ENCODE measurements at regions not wholly inside any gene's neighbourhood (a gene's known extent, or its start where the extent isn't known, plus 50 kb on each side); places are given as distances from the start of the nearest gene placed in this dataset.

GRCh38 chr7:12741951-12742575, 54.6 kb downstream of the ARL4A start:
- Mint-ChIP-seq H3K27me3 (ENCODE audit: low read depth) (peaks cover 11% of the 10 kb centered on the region), H3K4me1 (ENCODE audit: low read depth) (no peaks in the 10 kb centered on the region), H3K27ac (no peak overlapping the region), H3K4me3 (no peak overlapping the region), H3K9me3 (no peaks in the 10 kb centered on the region), H3K36me3 (ENCODE audit: low read depth) (no peaks in the 10 kb centered on the region)
- no peak for DNase-seq (ENCODE audit: low spot score)

- Mint-ChIP-seq H3K36me3 (ENCODE audit: low read depth) (no peaks in the 10 kb centered on the region), H3K4me3 (no peak overlapping the region), H3K4me1 (ENCODE audit: low read depth) (no peaks in the 10 kb centered on the region), H3K27me3 (ENCODE audit: low read depth) (peaks cover 9% of the 10 kb centered on the region), H3K27ac (no peak overlapping the region), H3K9me3 (no peaks in the 10 kb centered on the region)
- DNase-seq (ENCODE audit: low spot score): no peak
These were observed 58.8 kb downstream of the ARL4A start for GRCh38 chr7:12746211-12746610.

- Mint-ChIP-seq H3K27ac (no peak overlapping the region), H3K9me3 (no peaks in the 10 kb centered on the region), H3K4me3 (no peak overlapping the region), H3K36me3 (ENCODE audit: low read depth) (no peaks in the 10 kb centered on the region), H3K4me1 (ENCODE audit: low read depth) (no peaks in the 10 kb centered on the region), H3K27me3 (ENCODE audit: low read depth) (peaks cover 12% of the 10 kb centered on the region)
- DNase-seq (ENCODE audit: low spot score): no peak
These were observed 60.4 kb downstream of the ARL4A start for GRCh38 chr7:12747687-12748306.

GRCh38 chr7:12749069-12749468, 61.6 kb downstream of the ARL4A start:
- H3K36me3 Mint-ChIP-seq (ENCODE audit: low read depth): no peaks in the 10 kb centered on the region
- peaks cover 16% of the 10 kb centered on the region for H3K27me3 Mint-ChIP-seq (ENCODE audit: low read depth)
- no peak overlapping the region for H3K27ac Mint-ChIP-seq
- DNase-seq (ENCODE audit: low spot score): no peak
- no peaks in the 10 kb centered on the region for H3K9me3 Mint-ChIP-seq
- H3K4me1 Mint-ChIP-seq (ENCODE audit: low read depth): no peaks in the 10 kb centered on the region
- no peak overlapping the region for H3K4me3 Mint-ChIP-seq

- Mint-ChIP-seq H3K4me3 (no peak overlapping the region), H3K9me3 (no peaks in the 10 kb centered on the region), H3K27me3 (ENCODE audit: low read depth) (peaks cover 16% of the 10 kb centered on the region), H3K36me3 (ENCODE audit: low read depth) (no peaks in the 10 kb centered on the region), H3K27ac (no peak overlapping the region), H3K4me1 (ENCODE audit: low read depth) (no peaks in the 10 kb centered on the region)
- DNase-seq (ENCODE audit: low spot score): no peak
These were observed 62.3 kb downstream of the ARL4A start for GRCh38 chr7:12749746-12750145.

- H3K27me3 Mint-ChIP-seq (ENCODE audit: low read depth): peaks cover 12% of the 10 kb centered on the region
- no peak for DNase-seq (ENCODE audit: low spot score)
- no peak overlapping the region for H3K27ac Mint-ChIP-seq
- no peaks in the 10 kb centered on the region for H3K36me3 Mint-ChIP-seq (ENCODE audit: low read depth)
- no peaks in the 10 kb centered on the region for H3K9me3 Mint-ChIP-seq
- no peaks in the 10 kb centered on the region for H3K4me1 Mint-ChIP-seq (ENCODE audit: low read depth)
- H3K4me3 Mint-ChIP-seq: no peak overlapping the region
These were observed 64.3 kb downstream of the ARL4A start for GRCh38 chr7:12751764-12752163.

GRCh38 chr7:12754179-12754578, 66.7 kb downstream of the ARL4A start:
- peaks cover 12% of the 10 kb centered on the region for H3K27me3 Mint-ChIP-seq (ENCODE audit: low read depth)
- no peak overlapping the region for H3K4me3 Mint-ChIP-seq
- H3K27ac Mint-ChIP-seq: no peak overlapping the region
- H3K4me1 Mint-ChIP-seq (ENCODE audit: low read depth): no peaks in the 10 kb centered on the region
- no peaks in the 10 kb centered on the region for H3K36me3 Mint-ChIP-seq (ENCODE audit: low read depth)
- DNase-seq (ENCODE audit: low spot score): no peak
- no peaks in the 10 kb centered on the region for H3K9me3 Mint-ChIP-seq

GRCh38 chr7:12756821-12757220, 69.4 kb downstream of the ARL4A start:
- no peak for DNase-seq (ENCODE audit: low spot score)

GRCh38 chr7:12757443-12757842, 70.0 kb downstream of the ARL4A start:
- H3K4me3 Mint-ChIP-seq: no peak overlapping the region
- no peaks in the 10 kb centered on the region for H3K9me3 Mint-ChIP-seq
- no peak overlapping the region for H3K27ac Mint-ChIP-seq
- H3K27me3 Mint-ChIP-seq (ENCODE audit: low read depth): peaks cover 3% of the 10 kb centered on the region
- no peaks in the 10 kb centered on the region for H3K4me1 Mint-ChIP-seq (ENCODE audit: low read depth)
- no peak for DNase-seq (ENCODE audit: low spot score)
- no peaks in the 10 kb centered on the region for H3K36me3 Mint-ChIP-seq (ENCODE audit: low read depth)

More at GRCh38 chr7:12756821-12757220, 69.4 kb downstream of the ARL4A start:
- peaks cover 3% of the 10 kb centered on the region for H3K27me3 Mint-ChIP-seq (ENCODE audit: low read depth)
- no peaks in the 10 kb centered on the region for H3K4me1 Mint-ChIP-seq (ENCODE audit: low read depth)
- no peaks in the 10 kb centered on the region for H3K36me3 Mint-ChIP-seq (ENCODE audit: low read depth)
- no peak overlapping the region for H3K4me3 Mint-ChIP-seq
- H3K27ac Mint-ChIP-seq: no peak overlapping the region
- H3K9me3 Mint-ChIP-seq: no peaks in the 10 kb centered on the region

- no peaks in the 10 kb centered on the region for H3K9me3 Mint-ChIP-seq
- no peaks in the 10 kb centered on the region for H3K27me3 Mint-ChIP-seq (ENCODE audit: low read depth)
- no peak overlapping the region for H3K4me3 Mint-ChIP-seq
- DNase-seq (ENCODE audit: low spot score): no peak
- H3K36me3 Mint-ChIP-seq (ENCODE audit: low read depth): no peaks in the 10 kb centered on the region
- H3K27ac Mint-ChIP-seq: no peak overlapping the region
- no peaks in the 10 kb centered on the region for H3K4me1 Mint-ChIP-seq (ENCODE audit: low read depth)
These were observed 71.7 kb downstream of the ARL4A start for GRCh38 chr7:12759151-12759550.

- H3K4me1 Mint-ChIP-seq (ENCODE audit: low read depth): no peaks in the 10 kb centered on the region
- no peaks in the 10 kb centered on the region for H3K9me3 Mint-ChIP-seq
- H3K4me3 Mint-ChIP-seq: no peak overlapping the region
- no peak overlapping the region for H3K27ac Mint-ChIP-seq
- DNase-seq (ENCODE audit: low spot score): no peak
- peaks cover 5% of the 10 kb centered on the region for H3K27me3 Mint-ChIP-seq (ENCODE audit: low read depth)
- no peaks in the 10 kb centered on the region for H3K36me3 Mint-ChIP-seq (ENCODE audit: low read depth)
These were observed 73.7 kb downstream of the ARL4A start for GRCh38 chr7:12761111-12761510.

GRCh38 chr7:12761691-12762090, 74.3 kb downstream of the ARL4A start:
- Mint-ChIP-seq H3K9me3 (no peaks in the 10 kb centered on the region), H3K27ac (no peak overlapping the region), H3K4me1 (ENCODE audit: low read depth) (no peaks in the 10 kb centered on the region), H3K27me3 (ENCODE audit: low read depth) (peaks cover 5% of the 10 kb centered on the region), H3K36me3 (ENCODE audit: low read depth) (no peaks in the 10 kb centered on the region), H3K4me3 (no peak overlapping the region)
- DNase-seq (ENCODE audit: low spot score): no peak

GRCh38 chr7:12764458-12764891, 77.0 kb downstream of the ARL4A start:
- no peak overlapping the region for H3K27ac Mint-ChIP-seq
- no peak for DNase-seq (ENCODE audit: low spot score)
- peaks cover 10% of the 10 kb centered on the region for H3K27me3 Mint-ChIP-seq (ENCODE audit: low read depth)
- H3K4me3 Mint-ChIP-seq: no peak overlapping the region
- no peaks in the 10 kb centered on the region for H3K36me3 Mint-ChIP-seq (ENCODE audit: low read depth)
- H3K4me1 Mint-ChIP-seq (ENCODE audit: low read depth): no peaks in the 10 kb centered on the region
- H3K9me3 Mint-ChIP-seq: no peaks in the 10 kb centered on the region

GRCh38 chr7:12765431-12766100, 78.1 kb downstream of the ARL4A start:
- DNase-seq (ENCODE audit: low spot score): no peak
- H3K9me3 Mint-ChIP-seq: no peaks in the 10 kb centered on the region
- peaks cover 16% of the 10 kb centered on the region for H3K27me3 Mint-ChIP-seq (ENCODE audit: low read depth)
- no peaks in the 10 kb centered on the region for H3K4me1 Mint-ChIP-seq (ENCODE audit: low read depth)
- no peak overlapping the region for H3K27ac Mint-ChIP-seq
- no peak overlapping the region for H3K4me3 Mint-ChIP-seq
- no peaks in the 10 kb centered on the region for H3K36me3 Mint-ChIP-seq (ENCODE audit: low read depth)
